ENCODE measurements at regions not wholly inside any gene's neighbourhood (a gene's known extent, or its start where the extent isn't known, plus 50 kb on each side); places are given as distances from the start of the nearest gene placed in this dataset.

DNA sequence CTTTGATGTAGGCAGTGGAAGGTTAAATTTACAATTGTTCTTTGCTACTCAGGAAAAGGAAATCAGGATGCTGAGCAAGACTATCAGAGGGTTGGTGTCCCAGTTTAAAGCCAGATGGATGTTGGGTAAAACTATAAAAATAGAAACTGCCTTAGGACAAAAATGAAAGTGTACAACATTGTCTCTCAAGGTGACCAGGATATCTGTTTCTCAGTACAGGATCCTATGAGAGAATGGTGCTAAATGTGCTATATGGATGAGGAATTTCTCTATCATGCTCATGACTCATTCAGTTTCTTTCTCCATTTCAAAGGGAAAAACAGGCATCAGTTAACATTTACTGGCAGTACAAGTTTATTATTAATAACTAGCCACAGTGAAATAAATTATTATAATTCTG is 534.2 kb upstream of the GJE1 start:
- TF ChIP-seq, protein P1, sequence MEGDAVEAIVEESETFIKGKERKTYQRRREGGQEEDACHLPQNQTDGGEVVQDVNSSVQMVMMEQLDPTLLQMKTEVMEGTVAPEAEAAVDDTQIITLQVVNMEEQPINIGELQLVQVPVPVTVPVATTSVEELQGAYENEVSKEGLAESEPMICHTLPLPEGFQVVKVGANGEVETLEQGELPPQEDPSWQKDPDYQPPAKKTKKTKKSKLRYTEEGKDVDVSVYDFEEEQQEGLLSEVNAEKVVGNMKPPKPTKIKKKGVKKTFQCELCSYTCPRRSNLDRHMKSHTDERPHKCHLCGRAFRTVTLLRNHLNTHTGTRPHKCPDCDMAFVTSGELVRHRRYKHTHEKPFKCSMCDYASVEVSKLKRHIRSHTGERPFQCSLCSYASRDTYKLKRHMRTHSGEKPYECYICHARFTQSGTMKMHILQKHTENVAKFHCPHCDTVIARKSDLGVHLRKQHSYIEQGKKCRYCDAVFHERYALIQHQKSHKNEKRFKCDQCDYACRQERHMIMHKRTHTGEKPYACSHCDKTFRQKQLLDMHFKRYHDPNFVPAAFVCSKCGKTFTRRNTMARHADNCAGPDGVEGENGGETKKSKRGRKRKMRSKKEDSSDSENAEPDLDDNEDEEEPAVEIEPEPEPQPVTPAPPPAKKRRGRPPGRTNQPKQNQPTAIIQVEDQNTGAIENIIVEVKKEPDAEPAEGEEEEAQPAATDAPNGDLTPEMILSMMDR (IDR thresholded peaks at IDR 0.05) = no peak
- TF ChIP-seq POLR2A (IDR thresholded peaks at IDR 0.05) = no peak
